Neural crest cell (in vitro differentiated cells): ENCODE measurements at regions not wholly inside any gene's neighbourhood (a gene's known extent, or its start where the extent isn't known, plus 50 kb on each side); places are given as distances from the start of the nearest gene placed in this dataset.

Experiments
- DNase-seq: peaks from one replicate; pipeline ENCODE4 v3.0.0; 2021; ENCODE audit warnings: low read depth, mixed read lengths, low spot score
- H3K27ac Mint-ChIP-seq: one replicate; pipeline ENCODE4 v1.8.0; 2021; ENCODE audit warnings: mild to moderate bottlenecking, mixed read lengths; ENCODE audit not compliant: unreplicated experiment
- H3K27me3 Mint-ChIP-seq: 2 replicates; pipeline ENCODE4 v1.8.0; 2021; ENCODE audit warnings: low read depth, mild to moderate bottlenecking, mixed read lengths
- H3K36me3 Mint-ChIP-seq: 2 replicates; pipeline ENCODE4 v1.8.0; 2021; ENCODE audit warnings: low read depth, mild to moderate bottlenecking, mixed read lengths
- H3K4me1 Mint-ChIP-seq: 2 replicates; pipeline ENCODE4 v1.8.0; 2021; ENCODE audit warnings: mixed read lengths
- H3K4me3 Mint-ChIP-seq: one replicate; pipeline ENCODE4 v1.8.0; 2021; ENCODE audit warnings: mild to moderate bottlenecking, mixed read lengths
- H3K9me3 Mint-ChIP-seq: 2 replicates; pipeline ENCODE4 v1.8.0; 2021; ENCODE audit warnings: mixed read lengths
- CTCF ChIP-seq: fragments of 200-600 bp; sonication (generic); conservative IDR thresholded peaks from 2 replicates; pipeline ENCODE4 v1.5.0; 2021; ENCODE audit warnings: antibody characterized with exemption, mild to moderate bottlenecking

DNA sequence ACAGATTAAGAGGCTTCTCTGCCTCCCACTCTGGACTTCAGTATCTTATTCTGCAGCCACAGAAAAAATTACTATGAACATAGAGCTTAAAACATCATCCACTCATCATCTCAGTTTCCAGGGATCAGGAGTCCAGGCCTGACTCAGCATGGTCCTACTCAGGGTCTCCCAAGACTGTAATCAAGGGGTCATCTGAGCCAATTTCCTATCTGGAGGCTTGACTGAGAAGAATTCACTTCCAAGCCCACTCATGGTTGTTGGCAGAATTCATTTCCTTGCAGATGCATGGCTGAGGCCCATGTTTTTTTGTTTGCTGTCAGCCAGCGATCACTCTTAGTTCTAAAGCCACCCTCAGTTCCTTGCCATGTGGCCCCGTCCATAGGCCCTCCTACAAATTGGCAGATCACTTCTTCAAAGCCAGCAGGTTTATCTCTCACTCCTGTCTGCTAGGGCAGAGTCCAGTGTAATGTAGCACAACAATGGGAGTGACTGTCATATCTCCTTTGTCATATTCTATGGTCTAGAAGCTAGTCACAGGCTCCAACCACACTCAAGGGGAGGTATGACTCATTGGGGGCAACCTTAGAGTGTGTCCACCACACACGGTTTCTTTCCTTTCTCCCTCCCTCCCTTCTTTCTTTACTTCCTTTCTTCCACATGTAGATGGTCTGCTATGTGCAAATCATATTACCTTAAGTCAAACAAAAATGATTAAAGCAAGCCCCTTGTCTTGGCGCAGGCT is 251.6 kb downstream of the QDPR start:
- Mint-ChIP-seq H3K36me3 (no peaks in the 10 kb centered on the region), H3K4me1 (no peaks in the 10 kb centered on the region), H3K4me3 (no peak overlapping the region), H3K27ac (no peak overlapping the region), H3K27me3 (no peaks in the 10 kb centered on the region), H3K9me3 (no peaks in the 10 kb centered on the region)
- TF ChIP-seq CTCF, result no peak
- no peak for DNase-seq

DNA sequence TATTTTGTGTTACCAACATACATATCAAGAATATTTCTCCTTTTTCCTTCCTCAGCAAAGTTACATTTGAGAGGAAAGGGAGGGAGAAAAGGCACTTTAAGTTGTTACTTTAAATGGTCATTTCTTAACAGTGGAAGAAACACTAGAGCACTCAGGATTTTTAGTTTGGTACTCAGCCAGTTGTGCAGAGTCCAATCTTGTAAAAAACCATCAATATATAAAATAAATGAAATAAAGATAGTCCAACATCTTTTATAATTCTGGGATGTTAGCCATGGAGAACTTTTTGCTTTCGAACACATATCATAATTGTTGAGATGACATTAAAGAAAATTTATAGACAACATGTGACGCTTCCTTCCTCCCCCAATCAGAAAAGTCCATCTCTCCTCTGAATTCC is 253.8 kb downstream of the QDPR start:
- H3K4me3 Mint-ChIP-seq, result no peak overlapping the region
- H3K27ac Mint-ChIP-seq, result no peak overlapping the region
- H3K4me1 Mint-ChIP-seq, result no peaks in the 10 kb centered on the region
- no peak for DNase-seq
- no peaks in the 10 kb centered on the region for H3K9me3 Mint-ChIP-seq
- no peak for TF ChIP-seq CTCF
- H3K27me3 Mint-ChIP-seq, result no peaks in the 10 kb centered on the region
- H3K36me3 Mint-ChIP-seq, result no peaks in the 10 kb centered on the region

- no peaks in the 10 kb centered on the region for H3K4me1 Mint-ChIP-seq
- no peak overlapping the region for H3K27ac Mint-ChIP-seq
- TF ChIP-seq CTCF, result no peak
- H3K36me3 Mint-ChIP-seq, result no peaks in the 10 kb centered on the region
- no peak overlapping the region for H3K4me3 Mint-ChIP-seq
- H3K27me3 Mint-ChIP-seq, result no peaks in the 10 kb centered on the region
- no peak for DNase-seq
- H3K9me3 Mint-ChIP-seq, result no peaks in the 10 kb centered on the region
Observed at GRCh38 chr4:17252131-17252530, 259.8 kb downstream of the QDPR start.

GRCh38 chr4:17251101-17251500 is 260.8 kb downstream of the QDPR start:
- Mint-ChIP-seq H3K4me1 (no peaks in the 10 kb centered on the region), H3K4me3 (no peak overlapping the region), H3K9me3 (no peaks in the 10 kb centered on the region), H3K27me3 (no peaks in the 10 kb centered on the region), H3K36me3 (no peaks in the 10 kb centered on the region), H3K27ac (no peak overlapping the region)
- no peak for TF ChIP-seq CTCF
- no peak for DNase-seq

DNA sequence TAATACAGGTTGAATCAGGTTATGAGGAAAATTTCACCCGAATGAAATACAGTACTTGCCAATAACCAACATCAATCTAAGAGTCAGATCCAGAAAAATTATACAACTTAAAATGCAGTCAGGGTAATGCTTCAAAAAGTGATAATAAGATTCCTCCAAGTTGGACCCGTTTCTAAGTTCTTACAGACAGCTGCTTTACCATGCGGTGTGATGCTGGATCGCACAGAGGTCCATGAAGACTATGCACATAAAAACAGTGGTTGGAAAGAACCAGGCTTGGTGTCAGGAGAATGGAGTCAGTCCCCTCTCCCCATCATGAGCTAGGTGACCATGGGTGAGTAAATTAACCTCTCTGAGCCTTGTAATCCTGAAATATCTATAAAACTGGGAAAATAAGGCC is 261.3 kb downstream of the QDPR start:
- no peaks in the 10 kb centered on the region for H3K36me3 Mint-ChIP-seq
- H3K27ac Mint-ChIP-seq, result no peak overlapping the region
- no peak for TF ChIP-seq CTCF
- no peak for DNase-seq
- no peaks in the 10 kb centered on the region for H3K4me1 Mint-ChIP-seq
- H3K9me3 Mint-ChIP-seq, result no peaks in the 10 kb centered on the region
- H3K4me3 Mint-ChIP-seq, result no peak overlapping the region
- no peaks in the 10 kb centered on the region for H3K27me3 Mint-ChIP-seq
